NT2/D1 (cell line): ENCODE measurements at regions not wholly inside any gene's neighbourhood (a gene's known extent, or its start where the extent isn't known, plus 50 kb on each side); places are given as distances from the start of the nearest gene placed in this dataset.

Experiments used
- YY1 ChIP-seq: IDR thresholded peaks from 2 replicates; pipeline ENCODE4 v1.6.1; 2011; ENCODE audit not compliant: insufficient read length, insufficient read depth
- ZNF274 ChIP-seq: IDR thresholded peaks from 2 replicates; pipeline ENCODE4 v1.6.1; 2011; ENCODE audit warnings: mild to moderate bottlenecking, low read depth, low read length

DNA sequence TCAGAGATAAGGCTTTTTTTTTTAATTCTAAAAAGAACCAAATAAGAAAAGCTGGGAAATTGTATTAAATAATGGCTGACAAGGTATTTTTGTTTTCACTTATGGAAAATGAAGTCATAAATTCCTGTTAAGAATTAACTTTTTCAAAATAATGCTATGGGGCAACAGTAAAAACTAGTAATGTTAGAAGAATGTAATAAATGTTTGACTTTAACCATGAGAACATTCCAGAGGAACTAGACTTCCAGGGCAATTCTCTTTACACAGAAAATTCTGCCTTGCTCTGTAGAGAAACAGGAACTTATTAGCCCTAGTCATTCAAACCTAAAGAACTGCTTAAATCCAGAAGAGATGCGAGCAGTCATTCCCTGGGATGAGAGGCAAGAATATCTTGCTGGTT lies 571.1 kb downstream of the IPMK start:
- no peak for TF ChIP-seq YY1
- TF ChIP-seq ZNF274, result no peak
